ENCODE measurements at regions not wholly inside any gene's neighbourhood (a gene's known extent, or its start where the extent isn't known, plus 50 kb on each side); places are given as distances from the start of the nearest gene placed in this dataset.

DNA sequence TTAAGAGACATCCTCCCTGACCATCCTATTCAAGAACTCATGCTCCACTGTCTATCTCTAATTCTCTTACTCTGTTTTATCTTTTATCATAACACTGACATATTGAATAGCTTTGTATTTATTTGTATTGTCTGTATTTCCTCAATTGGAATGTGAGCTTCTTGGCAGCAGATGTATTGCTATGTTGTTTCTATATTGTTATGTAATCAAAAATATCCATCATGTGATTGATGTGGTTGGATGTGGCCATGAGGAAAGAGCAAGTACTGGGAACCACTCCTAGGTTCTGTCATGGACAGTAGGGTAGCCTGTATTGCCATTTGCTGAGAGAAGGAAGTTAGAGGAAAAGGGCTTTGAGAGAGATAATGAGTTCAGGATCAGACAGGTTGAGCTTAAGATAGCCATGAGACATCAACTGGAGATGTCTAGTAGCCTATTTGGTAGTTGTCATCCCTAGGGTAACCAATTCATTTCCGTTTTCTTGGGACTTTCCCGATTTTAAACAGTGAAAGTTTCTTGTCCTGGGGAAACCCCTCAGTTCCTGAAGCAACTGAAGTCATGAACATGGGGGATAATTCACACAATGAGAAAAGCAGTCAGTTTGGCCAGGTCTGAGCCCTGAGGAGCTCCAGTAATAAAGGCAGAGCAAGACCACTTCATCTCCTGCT, 404.5 kb downstream of the INSC start:
- POLR2A ChIA-PET = no interaction called here
- H3K27ac ChIP-seq (ENCODE audit: low read depth, low read length) = no peak overlapping the region
- H3K27me3 ChIP-seq (ENCODE audit: insufficient read depth, low read length, poor library complexity, severe bottlenecking) = no peaks in the 10 kb centered on the region
- Mint-ChIP-seq H3K4me3 (no peak overlapping the region), H3K9me3 (peaks cover 9 to 23% (median 15%) of the 10 kb centered on the region in 5 donors), H3K27me3 (no peaks in the 10 kb centered on the region), H3K4me1 (no peaks in the 10 kb centered on the region), H3K36me3 (no peaks in the 10 kb centered on the region), H3K27ac (no peak overlapping the region)
- H3K36me3 ChIP-seq (ENCODE audit: insufficient read depth, low read length) = no peaks in the 10 kb centered on the region
- no peak for DNase-seq
- H3K4me3 ChIP-seq (ENCODE audit: low read length) = no peak overlapping the region
- CTCF ChIA-PET = no interaction called here
- H3K4me1 ChIP-seq (ENCODE audit: insufficient read depth, low read length) = no peaks in the 10 kb centered on the region
- no peaks in the 10 kb centered on the region for H3K9me3 ChIP-seq (ENCODE audit: low read length)

DNA sequence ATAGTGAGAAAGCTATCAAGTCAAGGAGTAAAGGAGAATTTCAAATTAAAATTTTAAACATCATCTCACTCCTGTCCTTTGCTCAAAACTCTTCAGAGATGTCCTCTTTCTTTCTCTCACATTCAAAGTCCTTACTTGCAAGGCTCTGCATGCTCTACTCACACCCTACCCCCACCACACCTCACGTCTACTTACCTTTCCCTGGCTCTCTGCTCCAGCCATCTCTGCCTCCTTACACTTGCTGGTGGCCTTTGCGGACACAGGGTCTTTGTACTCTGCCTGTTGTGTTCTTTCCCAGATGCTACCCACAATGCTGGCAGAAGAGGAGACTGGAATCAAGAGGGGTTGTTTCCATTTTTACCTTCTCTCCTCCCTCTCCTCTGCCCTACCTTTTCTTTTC, 405.2 kb downstream of the INSC start:
- no peaks in the 10 kb centered on the region for H3K36me3 Mint-ChIP-seq
- Histone ChIP-seq H3K9me3 (ENCODE audit: low read length) (no peaks in the 10 kb centered on the region), H3K27ac (ENCODE audit: low read depth, low read length) (no peak overlapping the region), H3K4me1 (ENCODE audit: insufficient read depth, low read length) (no peaks in the 10 kb centered on the region), H3K4me3 (ENCODE audit: low read length) (no peak overlapping the region), H3K27me3 (ENCODE audit: insufficient read depth, low read length, poor library complexity, severe bottlenecking) (no peaks in the 10 kb centered on the region), H3K36me3 (ENCODE audit: insufficient read depth, low read length) (no peaks in the 10 kb centered on the region)
- ChIA-PET POLR2A (no interaction called here), CTCF (no interaction called here)
- H3K4me1 Mint-ChIP-seq = no peaks in the 10 kb centered on the region
- H3K27ac Mint-ChIP-seq = no peak overlapping the region
- no peak overlapping the region for H3K4me3 Mint-ChIP-seq
- H3K9me3 Mint-ChIP-seq = peaks cover 7 to 20% (median 15%) of the 10 kb centered on the region in 5 donors
- no peak for DNase-seq
- no peaks in the 10 kb centered on the region for H3K27me3 Mint-ChIP-seq

DNA sequence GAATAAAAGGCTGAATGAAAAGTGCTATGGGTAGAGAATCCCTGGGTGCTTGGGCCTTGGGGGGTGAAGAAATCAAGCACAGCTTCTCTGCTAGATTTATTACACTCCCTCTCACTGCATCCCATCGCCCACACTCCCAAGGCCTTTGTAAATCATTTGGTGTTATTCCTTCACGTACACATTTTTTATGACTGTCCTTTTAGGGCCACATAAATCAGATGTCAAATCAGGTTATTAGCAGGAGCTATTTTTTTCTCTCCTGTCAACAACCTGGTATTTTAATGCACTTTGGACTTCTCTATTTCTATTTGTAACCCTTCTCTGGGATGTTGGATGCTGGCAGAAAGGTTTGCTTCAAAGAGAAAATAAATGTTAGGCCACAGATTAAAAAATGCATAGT, 408.8 kb downstream of the INSC start:
- Mint-ChIP-seq H3K4me3 (no peak overlapping the region), H3K27ac (no peak overlapping the region), H3K4me1 (no peaks in the 10 kb centered on the region), H3K9me3 (peaks cover 13 to 25% (median 18%) of the 10 kb centered on the region in 5 donors), H3K27me3 (peaks cover 0 to 2% of the 10 kb centered on the region in 2 donors), H3K36me3 (no peaks in the 10 kb centered on the region)
- Histone ChIP-seq H3K9me3 (ENCODE audit: low read length) (no peaks in the 10 kb centered on the region), H3K27me3 (ENCODE audit: insufficient read depth, low read length, poor library complexity, severe bottlenecking) (no peaks in the 10 kb centered on the region), H3K4me1 (ENCODE audit: insufficient read depth, low read length) (no peaks in the 10 kb centered on the region), H3K27ac (ENCODE audit: low read depth, low read length) (no peak overlapping the region), H3K4me3 (ENCODE audit: low read length) (no peak overlapping the region), H3K36me3 (ENCODE audit: insufficient read depth, low read length) (no peaks in the 10 kb centered on the region)
- ChIA-PET CTCF (no interaction called here), POLR2A (no interaction called here)
- no peak for DNase-seq

DNA sequence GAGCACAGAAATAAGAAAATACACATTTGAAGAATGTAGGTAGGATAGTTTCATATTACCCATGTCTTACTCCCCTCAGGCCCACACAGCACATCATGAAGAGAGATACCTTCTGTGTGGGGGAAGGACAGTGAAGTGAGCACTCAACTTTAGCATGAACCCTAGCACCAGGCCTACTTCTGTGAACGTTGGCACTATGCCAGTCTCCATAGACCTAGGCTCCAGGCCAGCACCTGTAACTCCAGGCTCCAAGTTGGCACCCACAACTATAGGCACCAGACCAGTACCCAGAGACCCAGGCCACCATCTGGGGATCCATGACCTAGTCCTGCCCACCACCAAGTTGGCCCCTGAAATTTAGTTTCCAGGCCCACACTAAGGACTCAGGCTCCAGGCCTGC, 410.9 kb downstream of the INSC start:
- Histone ChIP-seq H3K27ac (ENCODE audit: low read depth, low read length) (no peak overlapping the region), H3K4me3 (ENCODE audit: low read length) (no peak overlapping the region), H3K4me1 (ENCODE audit: insufficient read depth, low read length) (no peaks in the 10 kb centered on the region), H3K36me3 (ENCODE audit: insufficient read depth, low read length) (no peaks in the 10 kb centered on the region), H3K27me3 (ENCODE audit: insufficient read depth, low read length, poor library complexity, severe bottlenecking) (no peaks in the 10 kb centered on the region), H3K9me3 (ENCODE audit: low read length) (no peaks in the 10 kb centered on the region)
- Mint-ChIP-seq H3K4me1 (no peaks in the 10 kb centered on the region), H3K36me3 (no peaks in the 10 kb centered on the region), H3K4me3 (no peak overlapping the region), H3K9me3 (peaks cover 16 to 26% (median 19%) of the 10 kb centered on the region in 5 donors), H3K27me3 (peaks cover 0 to 2% of the 10 kb centered on the region in 2 donors), H3K27ac (no peak overlapping the region)
- ChIA-PET CTCF (no interaction called here), POLR2A (no interaction called here)
- no peak for DNase-seq

DNA sequence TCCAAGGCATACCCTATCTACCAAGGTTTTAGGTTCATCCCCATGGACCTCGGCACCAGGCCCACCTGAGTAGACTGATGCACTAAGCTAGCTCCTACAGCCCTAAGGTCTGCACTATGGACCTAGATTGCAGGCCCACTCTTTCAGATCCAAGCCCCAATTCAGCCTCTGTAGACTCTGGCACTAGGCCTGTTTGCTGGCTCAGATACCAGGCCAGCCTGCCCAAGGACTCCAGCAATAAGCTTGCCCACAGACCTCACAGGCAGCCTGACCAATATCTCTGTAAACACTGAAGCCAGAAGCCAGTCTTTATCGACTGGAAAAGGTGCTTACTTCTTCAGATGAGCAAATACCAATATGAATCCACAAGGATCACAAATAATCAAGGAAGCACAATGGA, 411.3 kb downstream of the INSC start:
- POLR2A ChIA-PET = no interaction called here
- peaks cover 16 to 26% (median 20%) of the 10 kb centered on the region in 5 donors for H3K9me3 Mint-ChIP-seq
- Histone ChIP-seq H3K4me3 (ENCODE audit: low read length) (no peak overlapping the region), H3K4me1 (ENCODE audit: insufficient read depth, low read length) (no peaks in the 10 kb centered on the region), H3K9me3 (ENCODE audit: low read length) (no peaks in the 10 kb centered on the region), H3K36me3 (ENCODE audit: insufficient read depth, low read length) (no peaks in the 10 kb centered on the region), H3K27me3 (ENCODE audit: insufficient read depth, low read length, poor library complexity, severe bottlenecking) (no peaks in the 10 kb centered on the region), H3K27ac (ENCODE audit: low read depth, low read length) (no peak overlapping the region)
- CTCF ChIA-PET = no interaction called here
- DNase-seq = no peak
- no peak overlapping the region for H3K4me3 Mint-ChIP-seq
- no peaks in the 10 kb centered on the region for H3K36me3 Mint-ChIP-seq
- H3K4me1 Mint-ChIP-seq = no peaks in the 10 kb centered on the region
- H3K27ac Mint-ChIP-seq = no peak overlapping the region
- peaks cover 0 to 2% of the 10 kb centered on the region in 2 donors for H3K27me3 Mint-ChIP-seq

DNA sequence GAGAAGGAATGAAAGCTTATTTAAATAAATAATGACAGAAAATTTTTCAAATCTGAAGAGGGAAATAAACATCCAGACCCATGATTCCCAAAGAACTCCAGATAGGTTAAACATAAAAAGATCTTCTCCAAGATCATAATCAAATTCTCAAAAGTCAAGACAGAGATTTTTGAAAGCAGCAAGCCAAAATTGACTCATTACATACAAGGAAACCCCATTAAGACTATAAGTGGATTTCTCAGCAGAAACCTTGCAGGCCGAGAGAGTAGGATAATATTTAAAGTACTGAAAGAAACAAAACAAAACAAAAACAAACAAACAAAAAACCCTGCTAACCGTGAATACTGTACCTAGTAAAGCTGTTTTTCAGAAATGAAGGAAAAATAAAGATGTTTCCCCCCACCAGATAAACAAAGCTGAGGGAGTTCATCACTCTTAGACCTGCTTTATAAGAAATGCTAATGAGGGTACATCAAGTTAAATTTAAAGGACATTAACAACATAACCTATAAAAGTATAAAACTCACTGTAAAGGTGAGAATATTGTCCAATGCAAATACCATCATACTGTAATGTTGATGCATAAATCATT, 412.2 kb downstream of the INSC start:
- H3K4me1 ChIP-seq (ENCODE audit: insufficient read depth, low read length) = no peaks in the 10 kb centered on the region
- H3K27ac Mint-ChIP-seq = no peak overlapping the region
- ChIA-PET CTCF (no interaction called here), POLR2A (no interaction called here)
- no peaks in the 10 kb centered on the region for H3K4me1 Mint-ChIP-seq
- H3K9me3 Mint-ChIP-seq = peaks cover 16 to 26% (median 19%) of the 10 kb centered on the region in 5 donors
- no peak overlapping the region for H3K4me3 ChIP-seq (ENCODE audit: low read length)
- H3K36me3 ChIP-seq (ENCODE audit: insufficient read depth, low read length) = no peaks in the 10 kb centered on the region
- DNase-seq = no peak
- H3K36me3 Mint-ChIP-seq = no peaks in the 10 kb centered on the region
- no peak overlapping the region for H3K27ac ChIP-seq (ENCODE audit: low read depth, low read length)
- no peaks in the 10 kb centered on the region for H3K9me3 ChIP-seq (ENCODE audit: low read length)
- no peak overlapping the region for H3K4me3 Mint-ChIP-seq
- no peaks in the 10 kb centered on the region for H3K27me3 ChIP-seq (ENCODE audit: insufficient read depth, low read length, poor library complexity, severe bottlenecking)
- H3K27me3 Mint-ChIP-seq = peaks cover 0 to 2% of the 10 kb centered on the region in 2 donors

DNA sequence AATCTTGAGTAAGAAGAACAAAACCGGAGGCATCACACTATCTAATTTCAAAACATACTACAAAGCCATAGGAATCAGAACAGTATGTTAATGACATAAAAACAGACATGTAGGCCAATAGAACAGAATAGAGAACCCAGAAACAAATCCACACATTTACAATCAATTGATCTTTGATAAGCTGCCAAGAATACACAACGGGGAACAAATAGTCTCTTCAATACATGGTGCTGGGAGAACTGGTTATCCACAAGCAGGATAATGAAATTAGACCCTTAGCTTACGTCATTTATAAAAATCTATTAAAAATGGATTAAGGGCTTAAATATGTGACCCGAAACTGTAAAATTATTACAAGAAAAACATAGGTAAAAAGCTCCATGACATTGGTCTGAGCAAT, 417.7 kb downstream of the INSC start:
- Mint-ChIP-seq H3K27ac (no peak overlapping the region), H3K9me3 (peaks cover 4 to 13% (median 6%) of the 10 kb centered on the region in 5 donors), H3K4me1 (no peaks in the 10 kb centered on the region), H3K36me3 (no peaks in the 10 kb centered on the region), H3K27me3 (no peaks in the 10 kb centered on the region), H3K4me3 (no peak overlapping the region)
- Histone ChIP-seq H3K4me3 (ENCODE audit: low read length) (no peak overlapping the region), H3K36me3 (ENCODE audit: insufficient read depth, low read length) (no peaks in the 10 kb centered on the region), H3K27ac (ENCODE audit: low read depth, low read length) (no peak overlapping the region), H3K4me1 (ENCODE audit: insufficient read depth, low read length) (no peaks in the 10 kb centered on the region), H3K27me3 (ENCODE audit: insufficient read depth, low read length, poor library complexity, severe bottlenecking) (no peaks in the 10 kb centered on the region), H3K9me3 (ENCODE audit: low read length) (no peaks in the 10 kb centered on the region)
- CTCF ChIA-PET = no interaction called here
- no peak for DNase-seq
- POLR2A ChIA-PET = no interaction called here

DNA sequence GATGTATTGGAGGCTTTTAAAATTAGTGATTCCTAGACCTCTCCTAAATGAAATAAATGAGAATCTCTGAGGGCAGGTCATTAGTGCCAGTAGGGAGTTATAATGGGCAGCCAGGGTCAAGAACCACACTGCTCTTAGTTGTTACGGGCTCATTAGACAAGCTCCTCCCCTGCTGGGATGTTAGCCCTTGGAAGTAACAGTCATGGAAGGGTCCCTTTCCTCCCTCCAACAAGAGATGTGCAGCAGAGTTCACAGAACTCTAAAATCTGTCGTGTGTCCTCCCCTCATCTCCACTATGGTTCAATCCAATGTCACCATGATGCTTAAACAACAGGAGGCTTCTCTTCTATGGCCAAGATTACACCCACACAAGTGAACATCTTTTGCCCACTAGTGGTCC, 419.5 kb downstream of the INSC start:
- no peaks in the 10 kb centered on the region for H3K9me3 ChIP-seq (ENCODE audit: low read length)
- no peaks in the 10 kb centered on the region for H3K27me3 ChIP-seq (ENCODE audit: insufficient read depth, low read length, poor library complexity, severe bottlenecking)
- H3K27ac Mint-ChIP-seq = no peak overlapping the region
- CTCF ChIA-PET = no interaction called here
- no peaks in the 10 kb centered on the region for H3K36me3 Mint-ChIP-seq
- no peaks in the 10 kb centered on the region for H3K4me1 ChIP-seq (ENCODE audit: insufficient read depth, low read length)
- H3K4me3 ChIP-seq (ENCODE audit: low read length) = no peak overlapping the region
- H3K27ac ChIP-seq (ENCODE audit: low read depth, low read length) = no peak overlapping the region
- no peaks in the 10 kb centered on the region for H3K36me3 ChIP-seq (ENCODE audit: insufficient read depth, low read length)
- H3K27me3 Mint-ChIP-seq = no peaks in the 10 kb centered on the region
- H3K4me3 Mint-ChIP-seq = no peak overlapping the region
- POLR2A ChIA-PET = no interaction called here
- peaks cover 0 to 9% (median 3%) of the 10 kb centered on the region in 5 donors for H3K9me3 Mint-ChIP-seq
- DNase-seq = no peak
- no peaks in the 10 kb centered on the region for H3K4me1 Mint-ChIP-seq

All from CD8-positive, alpha-beta memory T cell (primary cell).